Dendritic cell treated with granulocyte-macrophage colony-stimulating factor and Interleukin-4, amounts not matched to agents 40 ng/mL and 50 ng/mL, for 4 days (primary cell): ENCODE measurements at regions not wholly inside any gene's neighbourhood (a gene's known extent, or its start where the extent isn't known, plus 50 kb on each side); places are given as distances from the start of the nearest gene placed in this dataset.
"Not testable (repeated sequence)": the region's sequence is repeated elsewhere in the genome, so short reads cannot be mapped to it uniquely, and the experiment has no call there.

ENCODE experiments used
- H3K27ac Mint-ChIP-seq: one replicate; pipeline ENCODE4 v1.8.0; 2022; ENCODE audit warnings: mild to moderate bottlenecking, mixed read lengths
- H3K27me3 Mint-ChIP-seq: one replicate; pipeline ENCODE4 v1.8.0; 2022; ENCODE audit warnings: mild to moderate bottlenecking, mixed read lengths
- H3K36me3 Mint-ChIP-seq: one replicate; pipeline ENCODE4 v1.8.0; 2022; ENCODE audit warnings: low read depth, mixed read lengths
- H3K4me1 Mint-ChIP-seq: one replicate; pipeline ENCODE4 v1.8.0; 2022; ENCODE audit warnings: low read depth, mixed read lengths
- H3K4me3 Mint-ChIP-seq: one replicate; pipeline ENCODE4 v1.8.0; 2022; ENCODE audit warnings: mild to moderate bottlenecking, moderate library complexity, mixed read lengths
- H3K9me3 Mint-ChIP-seq: one replicate; pipeline ENCODE4 v1.8.0; 2022; ENCODE audit warnings: mixed read lengths
- intact Hi-C: fragments of 100-400 bp; cut with micrococcal nuclease; formaldehyde crosslinking; loops from one replicate; pipeline ENCODE4 v1.15.0; 2022

- H3K36me3 Mint-ChIP-seq = no peaks in the 10 kb centered on the region
These were observed 831.2 kb downstream of the METTL15 start for GRCh38 chr11:28939381-28939780.

GRCh38 chr11:28938091-28938490 lies 829.9 kb downstream of the METTL15 start:
- no peaks in the 10 kb centered on the region for H3K36me3 Mint-ChIP-seq
- H3K4me3 Mint-ChIP-seq = no peak overlapping the region
- no peaks in the 10 kb centered on the region for H3K4me1 Mint-ChIP-seq
- intact Hi-C loops = no loop called here
- H3K27ac Mint-ChIP-seq = no peak overlapping the region
- no peaks in the 10 kb centered on the region for H3K27me3 Mint-ChIP-seq
- H3K9me3 Mint-ChIP-seq = peaks cover 20% of the 10 kb centered on the region

More at GRCh38 chr11:28939381-28939780, 831.2 kb downstream of the METTL15 start:
- intact Hi-C loops = no loop called here
- Mint-ChIP-seq H3K27ac (no peak overlapping the region), H3K4me1 (no peaks in the 10 kb centered on the region), H3K9me3 (peaks cover 30% of the 10 kb centered on the region), H3K4me3 (no peak overlapping the region), H3K27me3 (no peaks in the 10 kb centered on the region)

GRCh38 chr11:28932940-28933339 lies 824.8 kb downstream of the METTL15 start:
- Mint-ChIP-seq H3K27ac (no peak overlapping the region), H3K9me3 (peaks cover 32% of the 10 kb centered on the region), H3K4me1 (no peaks in the 10 kb centered on the region), H3K27me3 (no peaks in the 10 kb centered on the region), H3K36me3 (no peaks in the 10 kb centered on the region), H3K4me3 (no peak overlapping the region)
- intact Hi-C loops = no loop called here

- Mint-ChIP-seq H3K4me1 (no peaks in the 10 kb centered on the region), H3K36me3 (no peaks in the 10 kb centered on the region), H3K27me3 (no peaks in the 10 kb centered on the region), H3K9me3 (no peaks in the 10 kb centered on the region), H3K27ac (no peak overlapping the region), H3K4me3 (no peak overlapping the region)
- intact Hi-C loops = no loop called here
These were observed 815.8 kb downstream of the METTL15 start for GRCh38 chr11:28924004-28924403.

GRCh38 chr11:28922386-28922981 lies 814.3 kb downstream of the METTL15 start:
- H3K4me3 Mint-ChIP-seq = no peak overlapping the region
- no peaks in the 10 kb centered on the region for H3K9me3 Mint-ChIP-seq
- no peaks in the 10 kb centered on the region for H3K27me3 Mint-ChIP-seq
- H3K4me1 Mint-ChIP-seq = no peaks in the 10 kb centered on the region
- H3K36me3 Mint-ChIP-seq = no peaks in the 10 kb centered on the region
- H3K27ac Mint-ChIP-seq = no peak overlapping the region
- intact Hi-C loops = no loop called here

- H3K4me3 Mint-ChIP-seq = no peak overlapping the region
- H3K27ac Mint-ChIP-seq = no peak overlapping the region
- H3K4me1 Mint-ChIP-seq = no peaks in the 10 kb centered on the region
These were observed 811.0 kb downstream of the METTL15 start for GRCh38 chr11:28919194-28919593.

GRCh38 chr11:28913883-28914282 lies 805.7 kb downstream of the METTL15 start:
- Mint-ChIP-seq H3K4me3 (no peak overlapping the region), H3K4me1 (no peaks in the 10 kb centered on the region), H3K9me3 (peaks cover 8% of the 10 kb centered on the region), H3K27me3 (no peaks in the 10 kb centered on the region), H3K27ac (no peak overlapping the region), H3K36me3 (no peaks in the 10 kb centered on the region)
- intact Hi-C loops = no loop called here

More at GRCh38 chr11:28919194-28919593, 811.0 kb downstream of the METTL15 start:
- intact Hi-C loops = no loop called here
- no peaks in the 10 kb centered on the region for H3K27me3 Mint-ChIP-seq
- H3K9me3 Mint-ChIP-seq = peaks cover 8% of the 10 kb centered on the region
- no peaks in the 10 kb centered on the region for H3K36me3 Mint-ChIP-seq

GRCh38 chr11:28911829-28912228 lies 803.6 kb downstream of the METTL15 start:
- H3K4me3 Mint-ChIP-seq = no peak overlapping the region
- no peaks in the 10 kb centered on the region for H3K36me3 Mint-ChIP-seq
- H3K27me3 Mint-ChIP-seq = no peaks in the 10 kb centered on the region
- H3K9me3 Mint-ChIP-seq = peaks cover 8% of the 10 kb centered on the region
- intact Hi-C loops = no loop called here
- H3K27ac Mint-ChIP-seq = no peak overlapping the region
- H3K4me1 Mint-ChIP-seq = no peaks in the 10 kb centered on the region

- intact Hi-C loops = no loop called here
- Mint-ChIP-seq H3K9me3 (peaks cover 2% of the 10 kb centered on the region), H3K27ac (no peak overlapping the region), H3K27me3 (no peaks in the 10 kb centered on the region), H3K4me1 (no peaks in the 10 kb centered on the region), H3K4me3 (no peak overlapping the region), H3K36me3 (no peaks in the 10 kb centered on the region)
These were observed 802.7 kb downstream of the METTL15 start for GRCh38 chr11:28910926-28911325.

GRCh38 chr11:28903716-28904115 lies 795.5 kb downstream of the METTL15 start:
- H3K27me3 Mint-ChIP-seq = no peaks in the 10 kb centered on the region
- intact Hi-C loops = no loop called here
- no peaks in the 10 kb centered on the region for H3K4me1 Mint-ChIP-seq
- H3K27ac Mint-ChIP-seq = no peak overlapping the region
- peaks cover 9% of the 10 kb centered on the region for H3K9me3 Mint-ChIP-seq
- H3K4me3 Mint-ChIP-seq = no peak overlapping the region
- no peaks in the 10 kb centered on the region for H3K36me3 Mint-ChIP-seq

GRCh38 chr11:28900427-28900826 lies 792.2 kb downstream of the METTL15 start:
- H3K36me3 Mint-ChIP-seq = no peaks in the 10 kb centered on the region
- peaks cover 9% of the 10 kb centered on the region for H3K9me3 Mint-ChIP-seq
- H3K4me3 Mint-ChIP-seq = no peak overlapping the region
- no peak overlapping the region for H3K27ac Mint-ChIP-seq
- intact Hi-C loops = no loop called here
- no peaks in the 10 kb centered on the region for H3K27me3 Mint-ChIP-seq
- no peaks in the 10 kb centered on the region for H3K4me1 Mint-ChIP-seq

- Mint-ChIP-seq H3K4me3 (no peak overlapping the region), H3K36me3 (no peaks in the 10 kb centered on the region), H3K9me3 (peaks cover 9% of the 10 kb centered on the region), H3K27me3 (no peaks in the 10 kb centered on the region), H3K27ac (no peak overlapping the region), H3K4me1 (no peaks in the 10 kb centered on the region)
- intact Hi-C loops = no loop called here
These were observed 791.5 kb downstream of the METTL15 start for GRCh38 chr11:28899706-28900105.

- H3K27me3 Mint-ChIP-seq, H3K4me3 Mint-ChIP-seq, intact Hi-C loops, H3K27ac Mint-ChIP-seq, H3K36me3 Mint-ChIP-seq, H3K4me1 Mint-ChIP-seq: not testable (repeated sequence)
- H3K9me3 Mint-ChIP-seq = peaks cover 44% of the 10 kb centered on the region
These were observed 782.4 kb downstream of the METTL15 start for GRCh38 chr11:28890601-28891040.

- intact Hi-C loops = no loop called here
- Mint-ChIP-seq H3K4me3 (no peak overlapping the region), H3K27ac (no peak overlapping the region), H3K36me3 (no peaks in the 10 kb centered on the region), H3K27me3 (no peaks in the 10 kb centered on the region), H3K4me1 (no peaks in the 10 kb centered on the region), H3K9me3 (peaks cover 56% of the 10 kb centered on the region)
These were observed 779.5 kb downstream of the METTL15 start for GRCh38 chr11:28887681-28888080.

- H3K4me1 Mint-ChIP-seq = no peaks in the 10 kb centered on the region
- H3K27me3 Mint-ChIP-seq = no peaks in the 10 kb centered on the region
- no peaks in the 10 kb centered on the region for H3K36me3 Mint-ChIP-seq
- H3K9me3 Mint-ChIP-seq = peaks cover 27% of the 10 kb centered on the region
- no peak overlapping the region for H3K27ac Mint-ChIP-seq
- intact Hi-C loops = no loop called here
- no peak overlapping the region for H3K4me3 Mint-ChIP-seq
These were observed 771.7 kb downstream of the METTL15 start for GRCh38 chr11:28879869-28880268.
